ENCODE measurements at regions not wholly inside any gene's neighbourhood (a gene's known extent, or its start where the extent isn't known, plus 50 kb on each side); places are given as distances from the start of the nearest gene placed in this dataset.
"Not testable (repeated sequence)": the region's sequence is repeated elsewhere in the genome, so short reads cannot be mapped to it uniquely, and the experiment has no call there.

- Histone ChIP-seq H3K27me3 (ENCODE audit: control insufficient read depth, insufficient read depth, low read length) (no peaks in the 10 kb centered on the region), H3K4me1 (ENCODE audit: control insufficient read depth, insufficient read depth, low read length) (peaks cover 4% of the 10 kb centered on the region), H3K9me3 (ENCODE audit: control insufficient read depth, insufficient read depth, low read length) (no peaks in the 10 kb centered on the region), H3K27ac (ENCODE audit: low read length) (no peak overlapping the region), H3K36me3 (ENCODE audit: control insufficient read depth, insufficient read depth, low read length) (no peaks in the 10 kb centered on the region), H3K4me3 (ENCODE audit: low read length) (peak overlapping the region; percentile 24)
- Mint-ChIP-seq H3K36me3 (no peaks in the 10 kb centered on the region), H3K27ac (peak overlapping the region in 1 of 2 donors; percentile 63), H3K27me3 (ENCODE audit: low read depth in 2 of 2) (no peaks in the 10 kb centered on the region), H3K9me3 (no peaks in the 10 kb centered on the region), H3K4me3 (peak overlapping the region; percentile 86), H3K4me1 (peaks cover 0 to 8% of the 10 kb centered on the region in 2 donors)
- WGBS (ENCODE audit: insufficient coverage), result 36% methylated on average over 56 of the region's 56 CpGs
- intact Hi-C loops (cut with micrococcal nuclease), result no loop called here
- DNase-seq (peak in 1 of 2 donors; percentile 44), ATAC-seq (peak in 1 of 3 donors; percentile 8)
- TF ChIP-seq CTCF (IDR thresholded peaks at IDR 0.05), result no peak
Measured at GRCh38 chrX:19912-20571, 261.1 kb upstream of the PLCXD1 start.

DNA sequence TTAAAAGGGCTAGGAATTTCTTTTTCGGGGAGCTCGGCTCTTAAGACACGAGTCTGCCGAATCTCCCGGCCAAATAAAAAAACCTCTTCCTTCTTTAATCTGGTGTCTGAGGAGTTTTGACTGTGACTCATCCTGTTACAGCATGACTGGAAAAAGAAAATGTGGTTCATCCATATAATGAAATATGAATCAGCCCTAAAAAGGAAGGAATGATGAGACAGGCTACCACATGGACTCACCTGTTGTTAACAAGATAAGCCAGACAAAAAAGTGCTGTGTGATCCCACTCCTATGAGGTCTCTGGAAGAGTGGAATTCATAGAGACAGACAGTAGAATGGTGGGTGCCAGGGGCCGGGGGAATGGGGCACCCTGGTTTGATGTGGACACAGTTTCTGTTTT is 257.0 kb upstream of the PLCXD1 start:
- H3K4me1 Mint-ChIP-seq; DNase-seq; H3K4me3 ChIP-seq (ENCODE audit: low read length); H3K9me3 ChIP-seq (ENCODE audit: control insufficient read depth, insufficient read depth, low read length); H3K27ac ChIP-seq (ENCODE audit: low read length); H3K4me3 Mint-ChIP-seq; ATAC-seq; H3K36me3 ChIP-seq (ENCODE audit: control insufficient read depth, insufficient read depth, low read length); H3K36me3 Mint-ChIP-seq; H3K9me3 Mint-ChIP-seq; H3K4me1 ChIP-seq (ENCODE audit: control insufficient read depth, insufficient read depth, low read length); intact Hi-C loops (cut with micrococcal nuclease); H3K27me3 ChIP-seq (ENCODE audit: control insufficient read depth, insufficient read depth, low read length); H3K27ac Mint-ChIP-seq; H3K27me3 Mint-ChIP-seq (ENCODE audit: low read depth in 2 of 2): not testable (repeated sequence)
- no CpG with 5 or more reads among the region's 6 CpGs for WGBS (ENCODE audit: insufficient coverage)
